ENCODE measurements at regions not wholly inside any gene's neighbourhood (a gene's known extent, or its start where the extent isn't known, plus 50 kb on each side); places are given as distances from the start of the nearest gene placed in this dataset.

GRCh38 chr5:98721231-98721928 lies 52.1 kb upstream of the RGMB start:
- TF ChIP-seq POLR2AphosphoS5 (IDR thresholded peaks at IDR 0.05) (no peak), CTCF (IDR thresholded peaks at IDR 0.05) (no peak), POLR2A (IDR thresholded peaks at IDR 0.05) (no peak)
- H3K27me3 ChIP-seq (replicated peaks; ENCODE audit: insufficient read depth) = no peaks in the 10 kb centered on the region
- no peak for DNase-seq (ENCODE audit: low spot score)
- H3K9me3 ChIP-seq = no peaks in the 10 kb centered on the region
- intact Hi-C loops (cut with DNase I) = no loop called here
- WGBS = 48% methylated on average over 1 of the region's 1 CpG
- no peak overlapping the region for H3K27ac ChIP-seq
- no peak overlapping the region for H3K4me3 ChIP-seq
- H3K4me1 ChIP-seq (replicated peaks) = no peaks in the 10 kb centered on the region
- no peaks in the 10 kb centered on the region for H3K36me3 ChIP-seq

- no peak overlapping the region for H3K4me3 ChIP-seq
- 30% methylated on average over 2 of the region's 2 CpGs for WGBS
Measured at GRCh38 chr5:98722188-98722587, 51.3 kb upstream of the RGMB start.

GRCh38 chr5:98723061-98723460 lies 50.4 kb upstream of the RGMB start:
- H3K4me3 ChIP-seq = no peak overlapping the region
- TF ChIP-seq POLR2A (IDR thresholded peaks at IDR 0.05) = no peak
- TF ChIP-seq POLR2AphosphoS5 (IDR thresholded peaks at IDR 0.05) = no peak
- no peak for TF ChIP-seq CTCF (IDR thresholded peaks at IDR 0.05)
- H3K4me1 ChIP-seq (replicated peaks) = no peaks in the 10 kb centered on the region
- H3K27me3 ChIP-seq (replicated peaks; ENCODE audit: insufficient read depth) = no peaks in the 10 kb centered on the region
- no peak overlapping the region for H3K27ac ChIP-seq
- intact Hi-C loops (cut with DNase I) = no loop called here
- 80% methylated on average over 2 of the region's 2 CpGs for WGBS
- H3K9me3 ChIP-seq = no peaks in the 10 kb centered on the region
- DNase-seq (ENCODE audit: low spot score) = no peak
- no peaks in the 10 kb centered on the region for H3K36me3 ChIP-seq

More at GRCh38 chr5:98722188-98722587, 51.3 kb upstream of the RGMB start:
- TF ChIP-seq POLR2AphosphoS5 (IDR thresholded peaks at IDR 0.05) (no peak), CTCF (IDR thresholded peaks at IDR 0.05) (no peak)
- intact Hi-C loops (cut with DNase I) = no loop called here
- no peak for DNase-seq (ENCODE audit: low spot score)
- Histone ChIP-seq H3K4me1 (replicated peaks) (no peaks in the 10 kb centered on the region), H3K36me3 (no peaks in the 10 kb centered on the region), H3K9me3 (no peaks in the 10 kb centered on the region), H3K27ac (no peak overlapping the region), H3K27me3 (replicated peaks; ENCODE audit: insufficient read depth) (no peaks in the 10 kb centered on the region)

Small RNA genes lying in the stretch of these regions (small RNA-seq; reads per million reads assigned to genes)
- gene AC008834.1 = 0 reads per million in 2 donors
- gene AC074133.1 = 0 reads per million in 2 donors
- 0 reads per million in 2 donors for gene MRPS35P2
